MM.1S (cell line): ENCODE measurements at regions not wholly inside any gene's neighbourhood (a gene's known extent, or its start where the extent isn't known, plus 50 kb on each side); places are given as distances from the start of the nearest gene placed in this dataset.

Experiments used
- DNase-seq: peaks from one replicate; pipeline ENCODE4 v3.0.0-alpha.2; 2015
- H2AFZ ChIP-seq: fragments of 300-600 bp; sonication (generic); 2 replicates; pipeline ENCODE4 v1.6.0; 2016; ENCODE audit warnings: antibody characterized with exemption, low read length
- H3F3A ChIP-seq: fragments of 300-600 bp; sonication (generic); 2 replicates; pipeline ENCODE4 v1.6.1; 2016; ENCODE audit warnings: mild to moderate bottlenecking, antibody characterized with exemption, low read length, moderate library complexity, mixed read lengths; ENCODE audit not compliant: insufficient read depth
- H3K27ac ChIP-seq: fragments of 300-600 bp; sonication (generic); 2 replicates; pipeline ENCODE4 v1.5.1; 2016; ENCODE audit warnings: mild to moderate bottlenecking, low read length
- H3K27me3 ChIP-seq: fragments of 300-600 bp; sonication (generic); replicated peaks from 2 replicates; pipeline ENCODE4 v1.6.0; 2016; ENCODE audit warnings: low read length; ENCODE audit not compliant: insufficient read depth
- H3K36me3 ChIP-seq: fragments of 300-600 bp; sonication (generic); replicated peaks from 2 replicates; pipeline ENCODE4 v1.6.1; 2016; ENCODE audit warnings: mild to moderate bottlenecking, low read length, mixed read lengths; ENCODE audit not compliant: insufficient read depth
- H3K4me1 ChIP-seq: fragments of 300-600 bp; sonication (generic); 2 replicates; pipeline ENCODE4 v1.6.1; 2016; ENCODE audit warnings: low read length, mixed read lengths
- H3K4me2 ChIP-seq: fragments of 300-600 bp; sonication (generic); 2 replicates; pipeline ENCODE4 v1.6.0; 2016; ENCODE audit warnings: low read depth, low read length
- H3K4me3 ChIP-seq: fragments of 300-600 bp; sonication (generic); 2 replicates; pipeline ENCODE4 v1.5.1; 2016; ENCODE audit warnings: low read length, mixed read lengths
- H3K79me2 ChIP-seq: fragments of 300-600 bp; sonication (generic); 2 replicates; pipeline ENCODE4 v1.6.1; 2016; ENCODE audit warnings: mixed run types, low read length, mixed read lengths
- H3K9ac ChIP-seq: fragments of 300-600 bp; sonication (generic); 2 replicates; pipeline ENCODE4 v1.6.1; 2016; ENCODE audit warnings: low read length, mixed read lengths
- H3K9me2 ChIP-seq: fragments of 300-600 bp; sonication (generic); replicated peaks from 2 replicates; pipeline ENCODE4 v1.6.1; 2016; ENCODE audit warnings: mild to moderate bottlenecking, low read length, mixed read lengths; ENCODE audit not compliant: insufficient read depth
- H3K9me3 ChIP-seq: fragments of 300-600 bp; sonication (generic); replicated peaks from 2 replicates; pipeline ENCODE4 v1.6.1; 2016; ENCODE audit warnings: mild to moderate bottlenecking, low read length, mixed read lengths; ENCODE audit not compliant: insufficient read depth
- H4K20me1 ChIP-seq: fragments of 300-600 bp; sonication (generic); 2 replicates; pipeline ENCODE4 v1.6.1; 2016; ENCODE audit warnings: mild to moderate bottlenecking, low read length, moderate library complexity, mixed read lengths; ENCODE audit not compliant: insufficient read depth
- CTCF ChIP-seq: fragments of 300-600 bp; sonication (generic); IDR thresholded peaks from 2 replicates; pipeline ENCODE4 v1.5.1; 2016; ENCODE audit warnings: antibody characterized with exemption, low read length, mixed read lengths
- EZH2 ChIP-seq: fragments of 300-600 bp; sonication (generic); optimal IDR thresholded peaks from 2 replicates; pipeline ENCODE3; 2017; ENCODE audit warnings: low read depth, mild to moderate bottlenecking, antibody characterized with exemption, low read length, mixed read lengths
- EZH2phosphoT487 ChIP-seq: fragments of 300-600 bp; sonication (generic); IDR thresholded peaks from 2 replicates; pipeline ENCODE4 v1.6.1; 2018; ENCODE audit warnings: antibody characterized with exemption, low read length

DNA sequence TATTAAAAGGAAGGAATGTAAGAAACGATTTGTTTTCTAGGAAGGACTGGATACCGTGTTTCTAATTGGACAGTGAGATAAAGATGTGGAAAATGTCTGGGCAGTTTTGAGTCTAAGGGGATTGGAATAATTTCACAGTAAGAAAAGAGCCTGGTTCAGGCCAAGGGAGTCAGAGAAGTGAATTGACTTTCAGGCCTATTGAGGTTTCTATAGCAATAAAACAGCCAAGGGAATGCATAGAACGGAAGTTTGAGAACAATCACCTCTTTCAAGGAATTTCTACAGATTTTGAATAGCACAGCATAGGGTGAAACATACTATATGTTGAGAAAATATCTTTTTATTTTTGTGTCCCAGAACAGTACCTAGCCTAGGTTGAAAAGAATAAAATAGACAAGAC is 271.6 kb upstream of the TRPM3 start:
- Histone ChIP-seq H3K9me2 (no peaks in the 10 kb centered on the region), H3K27me3 (no peaks in the 10 kb centered on the region)
- DNase-seq = no peak

GRCh38 chr9:71384343-71384742 is 262.9 kb upstream of the TRPM3 start:
- Histone ChIP-seq H3K27ac (no peak overlapping the region), H3K27me3 (no peaks in the 10 kb centered on the region), H3K9ac (no peak overlapping the region), H4K20me1 (no peaks in the 10 kb centered on the region), H3K4me1 (no peaks in the 10 kb centered on the region), H3F3A (no peaks in the 10 kb centered on the region), H2AFZ (no peak overlapping the region), H3K9me2 (no peaks in the 10 kb centered on the region), H3K79me2 (no peaks in the 10 kb centered on the region), H3K36me3 (no peaks in the 10 kb centered on the region), H3K4me2 (no peak overlapping the region), H3K9me3 (no peaks in the 10 kb centered on the region), H3K4me3 (no peak overlapping the region)
- TF ChIP-seq EZH2 (no peak), CTCF (no peak), EZH2phosphoT487 (no peak)
- no peak for DNase-seq

More for the DNA sequence above, 271.6 kb upstream of the TRPM3 start:
- no peak overlapping the region for H2AFZ ChIP-seq
- TF ChIP-seq EZH2 (no peak), EZH2phosphoT487 (no peak), CTCF (no peak)
- no peaks in the 10 kb centered on the region for H3F3A ChIP-seq
- no peak overlapping the region for H3K9ac ChIP-seq
- no peaks in the 10 kb centered on the region for H3K4me1 ChIP-seq
- H3K36me3 ChIP-seq = no peaks in the 10 kb centered on the region
- H3K9me3 ChIP-seq = no peaks in the 10 kb centered on the region
- H3K79me2 ChIP-seq = no peaks in the 10 kb centered on the region
- H3K27ac ChIP-seq = no peak overlapping the region
- no peak overlapping the region for H3K4me2 ChIP-seq
- H3K4me3 ChIP-seq = no peak overlapping the region
- H4K20me1 ChIP-seq = no peaks in the 10 kb centered on the region

- Histone ChIP-seq H3K36me3 (no peaks in the 10 kb centered on the region), H3K4me2 (no peak overlapping the region), H4K20me1 (no peaks in the 10 kb centered on the region), H3F3A (no peaks in the 10 kb centered on the region), H3K4me3 (no peak overlapping the region), H3K4me1 (no peaks in the 10 kb centered on the region), H3K27ac (no peak overlapping the region), H2AFZ (no peak overlapping the region), H3K79me2 (no peaks in the 10 kb centered on the region), H3K9me2 (no peaks in the 10 kb centered on the region), H3K27me3 (no peaks in the 10 kb centered on the region), H3K9ac (no peak overlapping the region), H3K9me3 (no peaks in the 10 kb centered on the region)
- no peak for TF ChIP-seq CTCF
- TF ChIP-seq EZH2phosphoT487 = no peak
- TF ChIP-seq EZH2 = no peak
- no peak for DNase-seq
These were observed 262.0 kb upstream of the TRPM3 start for GRCh38 chr9:71383308-71383940.
